GM12878 (cell line): ENCODE measurements at regions not wholly inside any gene's neighbourhood (a gene's known extent, or its start where the extent isn't known, plus 50 kb on each side); places are given as distances from the start of the nearest gene placed in this dataset.

Source experiments
- ATAC-seq: fragments of 200-7000 bp; cut with Tn5 transposase; 3 replicates; pipeline ENCODE4 v1.9.1; 2020; ENCODE audit warnings: mild to moderate bottlenecking, moderate library complexity
- BruUV-seq: library from RNA; stranded (reverse); fragments of 400-500 nt; replicated peaks from 2 replicates; lab custom pipeline; 2021; lab: Mats Ljungman, UMichigan
- CTCF ChIA-PET: fragments of 300-600 bp; sonication (Branson Sonifier 250); formaldehyde crosslinking; extraction: SDS; loops from one replicate; lab custom pipeline; 2021; ENCODE audit warnings: inconsistent platforms; lab: Yijun Ruan, JAX
- POLR2A ChIA-PET: fragments of 350-600 bp; formaldehyde crosslinking; extraction: SDS; loops from one replicate; lab custom pipeline; 2021; ENCODE audit warnings: inconsistent platforms; lab: Charles Lee
- RAD21 ChIA-PET: fragments of 300-600 bp; sonication (Branson Sonifier 250); formaldehyde crosslinking; loops from one replicate; lab custom pipeline; 2023; ENCODE audit warnings: antibody characterized with exemption; ENCODE audit not compliant: unreplicated experiment; lab: Charles Lee
- SMC1A ChIA-PET: fragments of 300-600 bp; sonication (Branson Sonifier 250); formaldehyde crosslinking; loops from one replicate; lab custom pipeline; 2023; ENCODE audit not compliant: unreplicated experiment, uncharacterized antibody; lab: Charles Lee
- DNase-seq: peaks from one replicate; pipeline ENCODE4 v3.0.0-alpha.2; 2011; ENCODE audit warnings: low read depth, low spot score
- FAIRE-seq: peaks from 3 replicates; lab custom pipeline; 2011; peaks lifted over from hg19 to GRCh38; lab: Jason Lieb, UNC
- H2AFZ ChIP-seq: 2 replicates; pipeline ENCODE4 v1.6.0; 2011; ENCODE audit warnings: low read depth, low read length, control low read depth; ENCODE audit not compliant: control insufficient read depth
- H3K27ac ChIP-seq: 2 replicates; pipeline ENCODE4 v1.5.1; 2011; ENCODE audit warnings: control low read depth; ENCODE audit not compliant: control insufficient read depth, insufficient read depth
- H3K27me3 ChIP-seq, 2 experiments: replicated peaks in 1 of 2; 2 replicates each; pipeline versions ENCODE4 v1.6.0 to v1.6.1; 2011; ENCODE audit warnings: low read length in 1 of 2; ENCODE audit not compliant: control insufficient read depth in 2 of 2, insufficient read depth in 2 of 2
- H3K36me3 ChIP-seq, 2 experiments: 2 replicates each; pipeline ENCODE4 v1.5.1; 2011; ENCODE audit warnings: low read length in 1 of 2; ENCODE audit not compliant: control insufficient read depth in 2 of 2, insufficient read depth in 2 of 2
- H3K4me1 ChIP-seq: 2 replicates; pipeline ENCODE4 v1.6.1; 2011; ENCODE audit warnings: mild to moderate bottlenecking, low read length, moderate library complexity, mixed read lengths; ENCODE audit not compliant: control insufficient read depth, insufficient read depth
- H3K4me2 ChIP-seq: 2 replicates; pipeline ENCODE4 v1.6.0; 2011; ENCODE audit warnings: control low read depth; ENCODE audit not compliant: control insufficient read depth, insufficient read depth
- H3K4me3 ChIP-seq: fragments of 200-600 bp; sonication (generic); 2 replicates; pipeline ENCODE4 v1.5.1; 2016
- H3K79me2 ChIP-seq: 2 replicates; pipeline ENCODE4 v1.6.0; 2011; ENCODE audit warnings: low read length; ENCODE audit not compliant: control insufficient read depth, insufficient read depth
- H3K9ac ChIP-seq: 2 replicates; pipeline ENCODE4 v1.8.0; 2011; ENCODE audit warnings: low read length, control low read depth, mixed read lengths; ENCODE audit not compliant: control insufficient read depth, insufficient read depth
- H3K9me3 ChIP-seq: replicated peaks from 3 replicates; pipeline ENCODE4 v1.5.1; 2011; ENCODE audit warnings: mild to moderate bottlenecking, low read length; ENCODE audit not compliant: control insufficient read depth, insufficient read depth
- H4K20me1 ChIP-seq: 2 replicates; pipeline ENCODE4 v1.6.0; 2011; ENCODE audit not compliant: control insufficient read depth, insufficient read depth
- EGR1 ChIP-seq, 2 experiments: IDR thresholded peaks; 1 replicate in 1 of 2; 2 replicates in 1 of 2; pipeline ENCODE4 v1.6.1; 2011 to 2012; ENCODE audit warnings: low read depth in 2 of 2, low read length in 2 of 2, borderline replicate concordance in 1 of 2, mild to moderate bottlenecking in 1 of 2, moderate library complexity in 1 of 2
- GATAD2B ChIP-seq: fragments of 450-650 bp; conservative IDR thresholded peaks from 2 replicates; pipeline ENCODE4 v1.6.1; 2017; ENCODE audit warnings: low read depth, mild to moderate bottlenecking, moderate library complexity
- MLLT1 ChIP-seq: fragments of 450-650 bp; IDR thresholded peaks from 2 replicates; pipeline ENCODE4 v1.6.1; 2016; ENCODE audit warnings: mild to moderate bottlenecking
- NFXL1 ChIP-seq: fragments of 450-650 bp; IDR thresholded peaks from 2 replicates; pipeline ENCODE4 v1.6.1; 2017; ENCODE audit warnings: antibody characterized with exemption, mild to moderate bottlenecking, borderline replicate concordance
- NRF1 ChIP-seq: conservative IDR thresholded peaks from 2 replicates; pipeline ENCODE4 v1.6.1; 2011; ENCODE audit warnings: mild to moderate bottlenecking, low read depth, low read length, improper control_type of control experiment
- SP1 ChIP-seq: IDR thresholded peaks from one replicate; pipeline ENCODE4 v1.6.1; 2011; ENCODE audit warnings: low read depth, low read length
- SPI1 ChIP-seq: IDR thresholded peaks from 2 replicates; pipeline ENCODE4 v1.6.1; 2011; ENCODE audit warnings: low read depth, mild to moderate bottlenecking, low read length, moderate library complexity, borderline replicate concordance; ENCODE audit not compliant: insufficient read depth
- SUPT20H ChIP-seq: IDR thresholded peaks from 2 replicates; pipeline ENCODE4 v1.6.1; 2011; ENCODE audit warnings: low read depth, mild to moderate bottlenecking, low read length, moderate library complexity, borderline replicate concordance; ENCODE audit not compliant: control insufficient read depth
- TCF7 ChIP-seq: IDR thresholded peaks from 2 replicates; pipeline ENCODE4 v1.6.1; 2014; ENCODE audit warnings: antibody characterized with exemption, borderline replicate concordance
- ZZZ3 ChIP-seq: IDR thresholded peaks from 2 replicates; pipeline ENCODE4 v1.6.1; 2011; ENCODE audit warnings: low read depth; ENCODE audit not compliant: control insufficient read depth, insufficient read length
- WGBS: methylation state at CpG from one replicate; pipeline ENCODE4 v1.1.6; 2016; ENCODE audit warnings: low lambda C conversion rate; ENCODE audit not compliant: insufficient replicate concordance, insufficient coverage; ENCODE audit errors: missing lambda C conversion rate; 5-methylcytosine and 5-hydroxymethylcytosine counted together
- in situ Hi-C: fragments of 300-500 bp; cut with MboI; formaldehyde crosslinking; loops from 9 replicates; pipeline ENCODE4 v1.14.3; 2018; ENCODE audit warnings: mixed read lengths
- intact Hi-C: fragments of 100-400 bp; cut with micrococcal nuclease; formaldehyde crosslinking; loops from one replicate; pipeline ENCODE4 v1.14.2; 2022; ENCODE audit not compliant: unreplicated experiment
- TF ChIP-seq, protein P1 (sequence below): IDR thresholded peaks from 2 replicates; pipeline ENCODE4 v1.6.1; 2012; ENCODE audit warnings: low read depth, low read length, improper control_type of control experiment

- Histone ChIP-seq H3K9ac (no peak overlapping the region), H3K4me2 (no peak overlapping the region), H3K36me3 (no peaks in the 10 kb centered on the region), H2AFZ (no peak overlapping the region), H4K20me1 (no peaks in the 10 kb centered on the region), H3K4me1 (no peaks in the 10 kb centered on the region), H3K9me3 (no peaks in the 10 kb centered on the region), H3K27me3 (peaks cover 0 to 4% of the 10 kb centered on the region in 2 experiments; a peak in 2 of 4 replicates), H3K4me3 (no peak overlapping the region), H3K79me2 (no peaks in the 10 kb centered on the region), H3K27ac (no peak overlapping the region)
- SMC1A ChIA-PET, result interaction anchor here (0.9 kb wide), 1 partner anchor 12 kb away, joined by 3 read pairs; no protein-coding TSS in a partner anchor
- RAD21 ChIA-PET, result no interaction called here
- BruUV-seq, result no TSS peak
- TF ChIP-seq, protein P1, sequence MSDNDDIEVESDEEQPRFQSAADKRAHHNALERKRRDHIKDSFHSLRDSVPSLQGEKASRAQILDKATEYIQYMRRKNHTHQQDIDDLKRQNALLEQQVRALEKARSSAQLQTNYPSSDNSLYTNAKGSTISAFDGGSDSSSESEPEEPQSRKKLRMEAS, result no peak
- no peak for TF ChIP-seq NRF1
- no peak for TF ChIP-seq EGR1 (IDR thresholded peaks at IDR 0.05; ENCODE audit: borderline replicate concordance in 1 of 2, low read depth in 2 of 2, low read length in 2 of 2)
- no peak for TF ChIP-seq SPI1
- TF ChIP-seq SUPT20H, result no peak
- no peak for TF ChIP-seq ZZZ3
- no peak for TF ChIP-seq GATAD2B
- TF ChIP-seq NFXL1, result no peak
- TF ChIP-seq MLLT1, result no peak
- TF ChIP-seq SP1, result no peak
- TF ChIP-seq TCF7, result no peak
- intact Hi-C loops, result no loop called here
- ATAC-seq (no peak), FAIRE-seq (no peak), DNase-seq (no peak)
- CTCF ChIA-PET, result no interaction called here
- 8% methylated on average over 12 of the region's 12 CpGs for WGBS
- POLR2A ChIA-PET, result interaction anchor here (0.5 kb wide), 1 partner anchor 439 kb away, joined by 3 read pairs; no protein-coding TSS in a partner anchor
- in situ Hi-C loops, result loop anchor here (10.0 kb wide), 1 partner anchor 645 kb away; no protein-coding TSS in a partner anchor
Observed at GRCh38 chr9:135340143-135340655, 139.4 kb upstream of the PPP1R26 start.
